ENCODE measurements at regions not wholly inside any gene's neighbourhood (a gene's known extent, or its start where the extent isn't known, plus 50 kb on each side); places are given as distances from the start of the nearest gene placed in this dataset.

GRCh38 chr5:112087222-112087621 lies 330.2 kb upstream of the NREP start:
- Histone ChIP-seq H3K27ac (ENCODE audit: low read length) (no peak overlapping the region), H3K4me3 (ENCODE audit: low read length) (no peak overlapping the region), H3F3A (ENCODE audit: insufficient read depth, low read length, poor library complexity, severe bottlenecking) (no peaks in the 10 kb centered on the region), H3K79me2 (replicated peaks; ENCODE audit: insufficient read depth, low read length) (no peaks in the 10 kb centered on the region), H3K9me2 (ENCODE audit: insufficient read depth, low read length) (no peaks in the 10 kb centered on the region), H3K9ac (ENCODE audit: low read length) (no peak overlapping the region), H4K20me1 (ENCODE audit: insufficient read depth) (no peaks in the 10 kb centered on the region), H3K27me3 (ENCODE audit: insufficient read depth, low read depth, low read length) (no peaks in the 10 kb centered on the region), H3K4me2 (ENCODE audit: low read length) (no peak overlapping the region), H3K9me3 (ENCODE audit: low read length) (no peaks in the 10 kb centered on the region), H2AFZ (ENCODE audit: low read depth, low read length) (no peak overlapping the region), H3K36me3 (ENCODE audit: insufficient read depth, low read length) (no peaks in the 10 kb centered on the region)
- no peak for TF ChIP-seq EP300 (conservative IDR thresholded peaks at IDR 0.05; ENCODE audit: poor library complexity, severe bottlenecking)
- TF ChIP-seq CTCF (IDR thresholded peaks at IDR 0.05; ENCODE audit: poor library complexity, severe bottlenecking): no peak
- TF ChIP-seq MXI1 (conservative IDR thresholded peaks at IDR 0.05; ENCODE audit: poor library complexity, severe bottlenecking): no peak
- TF ChIP-seq TAF1 (IDR thresholded peaks at IDR 0.05; ENCODE audit: low read depth): no peak
- no peak for TF ChIP-seq SMC3 (conservative IDR thresholded peaks at IDR 0.05; ENCODE audit: poor library complexity)
- TF ChIP-seq POLR2AphosphoS5 (IDR thresholded peaks at IDR 0.05): no peak
- TF ChIP-seq REST (IDR thresholded peaks at IDR 0.05; ENCODE audit: borderline replicate concordance): no peak
- no peak for TF ChIP-seq RAD21 (conservative IDR thresholded peaks at IDR 0.05)
- TF ChIP-seq EZH2 (IDR thresholded peaks at IDR 0.05; ENCODE audit: borderline replicate concordance, insufficient read depth, low read length, poor library complexity, severe bottlenecking): no peak

- no peak overlapping the region for H3K27ac ChIP-seq (ENCODE audit: low read length)
- no peaks in the 10 kb centered on the region for H3K27me3 ChIP-seq (ENCODE audit: insufficient read depth, low read depth, low read length)
- TF ChIP-seq EP300 (conservative IDR thresholded peaks at IDR 0.05; ENCODE audit: poor library complexity, severe bottlenecking) (no peak), TAF1 (IDR thresholded peaks at IDR 0.05; ENCODE audit: low read depth) (no peak), EZH2 (IDR thresholded peaks at IDR 0.05; ENCODE audit: borderline replicate concordance, insufficient read depth, low read length, poor library complexity, severe bottlenecking) (no peak), SMC3 (conservative IDR thresholded peaks at IDR 0.05; ENCODE audit: poor library complexity) (no peak), POLR2AphosphoS5 (IDR thresholded peaks at IDR 0.05) (no peak), RAD21 (conservative IDR thresholded peaks at IDR 0.05) (no peak), REST (IDR thresholded peaks at IDR 0.05; ENCODE audit: borderline replicate concordance) (no peak), CTCF (IDR thresholded peaks at IDR 0.05; ENCODE audit: poor library complexity, severe bottlenecking) (no peak), MXI1 (conservative IDR thresholded peaks at IDR 0.05; ENCODE audit: poor library complexity, severe bottlenecking) (no peak)
- no peak overlapping the region for H2AFZ ChIP-seq (ENCODE audit: low read depth, low read length)
- H3F3A ChIP-seq (ENCODE audit: insufficient read depth, low read length, poor library complexity, severe bottlenecking): no peaks in the 10 kb centered on the region
- H3K9ac ChIP-seq (ENCODE audit: low read length): no peak overlapping the region
- no peaks in the 10 kb centered on the region for H3K9me2 ChIP-seq (ENCODE audit: insufficient read depth, low read length)
- no peak overlapping the region for H3K4me3 ChIP-seq (ENCODE audit: low read length)
- no peak overlapping the region for H3K4me2 ChIP-seq (ENCODE audit: low read length)
- no peaks in the 10 kb centered on the region for H3K79me2 ChIP-seq (replicated peaks; ENCODE audit: insufficient read depth, low read length)
- no peaks in the 10 kb centered on the region for H3K36me3 ChIP-seq (ENCODE audit: insufficient read depth, low read length)
- H4K20me1 ChIP-seq (ENCODE audit: insufficient read depth): no peaks in the 10 kb centered on the region
- no peaks in the 10 kb centered on the region for H3K9me3 ChIP-seq (ENCODE audit: low read length)
Observed at GRCh38 chr5:112086740-112087139, 329.7 kb upstream of the NREP start.

Measured in neural cell (in vitro differentiated cells).